Activated CD4-positive, alpha-beta memory T cell treated with anti-CD3 and anti-CD28 coated beads for 36 hours (primary cell): ENCODE measurements at regions not wholly inside any gene's neighbourhood (a gene's known extent, or its start where the extent isn't known, plus 50 kb on each side); places are given as distances from the start of the nearest gene placed in this dataset.

Source experiments
- CTCF ChIA-PET: fragments of 350-600 bp; sonication (Branson Sonifier 250); formaldehyde crosslinking; loops from one replicate; lab custom pipeline; 2021; ENCODE audit warnings: antibody characterized with exemption, inconsistent platforms; lab: Charles Lee
- POLR2A ChIA-PET: fragments of 350-600 bp; sonication (Branson Sonifier 250); formaldehyde crosslinking; loops from one replicate; lab custom pipeline; 2021; ENCODE audit warnings: antibody characterized with exemption; lab: Charles Lee
- DNase-seq: peaks from one replicate; pipeline ENCODE4 v3.0.0-alpha.2; 2020
- H3K27ac Mint-ChIP-seq: one replicate; pipeline ENCODE4 v1.8.0; 2021; ENCODE audit warnings: mixed read lengths
- H3K27me3 Mint-ChIP-seq: one replicate; pipeline ENCODE4 v1.8.0; 2021; ENCODE audit warnings: mixed read lengths
- H3K36me3 Mint-ChIP-seq: one replicate; pipeline ENCODE4 v1.8.0; 2021; ENCODE audit warnings: mixed read lengths
- H3K4me1 Mint-ChIP-seq: one replicate; pipeline ENCODE4 v1.8.0; 2021; ENCODE audit warnings: low read depth, mixed read lengths
- H3K4me3 Mint-ChIP-seq: one replicate; pipeline ENCODE4 v1.8.0; 2021; ENCODE audit warnings: mild to moderate bottlenecking, mixed read lengths
- H3K9me3 Mint-ChIP-seq: one replicate; pipeline ENCODE4 v1.8.0; 2021; ENCODE audit warnings: mixed read lengths
- intact Hi-C: fragments of 100-400 bp; cut with micrococcal nuclease; formaldehyde crosslinking; loops from one replicate; pipeline ENCODE4 v1.15.1; 2023

GRCh38 chr15:55015093-55015445 is 181.7 kb downstream of the RSL24D1 start:
- ChIA-PET POLR2A (no interaction called here), CTCF (no interaction called here)

GRCh38 chr15:55014391-55015092 is 182.2 kb downstream of the RSL24D1 start:
- intact Hi-C loops, result no loop called here
- ChIA-PET CTCF (no interaction called here), POLR2A (no interaction called here)
- no peak overlapping the region for H3K27ac Mint-ChIP-seq
- peaks cover 6% of the 10 kb centered on the region for H3K27me3 Mint-ChIP-seq
- no peaks in the 10 kb centered on the region for H3K9me3 Mint-ChIP-seq
- no peaks in the 10 kb centered on the region for H3K4me1 Mint-ChIP-seq
- no peak for DNase-seq
- H3K4me3 Mint-ChIP-seq, result no peak overlapping the region
- H3K36me3 Mint-ChIP-seq, result no peaks in the 10 kb centered on the region

More at GRCh38 chr15:55015093-55015445, 181.7 kb downstream of the RSL24D1 start:
- no peak for DNase-seq
- Mint-ChIP-seq H3K4me3 (no peak overlapping the region), H3K9me3 (no peaks in the 10 kb centered on the region), H3K27me3 (peaks cover 6% of the 10 kb centered on the region), H3K27ac (no peak overlapping the region), H3K36me3 (no peaks in the 10 kb centered on the region), H3K4me1 (no peaks in the 10 kb centered on the region)
- intact Hi-C loops, result no loop called here

GRCh38 chr15:55008421-55008820 is 188.3 kb downstream of the RSL24D1 start:
- H3K4me3 Mint-ChIP-seq, result no peak overlapping the region
- CTCF ChIA-PET, result no interaction called here
- no peaks in the 10 kb centered on the region for H3K27me3 Mint-ChIP-seq
- no peak for DNase-seq
- intact Hi-C loops, result no loop called here
- POLR2A ChIA-PET, result no interaction called here
- no peaks in the 10 kb centered on the region for H3K36me3 Mint-ChIP-seq
- H3K27ac Mint-ChIP-seq, result no peak overlapping the region
- no peaks in the 10 kb centered on the region for H3K9me3 Mint-ChIP-seq
- H3K4me1 Mint-ChIP-seq, result no peaks in the 10 kb centered on the region

- CTCF ChIA-PET, result no interaction called here
- no peaks in the 10 kb centered on the region for H3K9me3 Mint-ChIP-seq
Measured at GRCh38 chr15:55007561-55007960, 189.2 kb downstream of the RSL24D1 start.

GRCh38 chr15:55005679-55006078 is 191.1 kb downstream of the RSL24D1 start:
- Mint-ChIP-seq H3K27ac (no peak overlapping the region), H3K27me3 (no peaks in the 10 kb centered on the region), H3K4me1 (no peaks in the 10 kb centered on the region), H3K36me3 (no peaks in the 10 kb centered on the region), H3K9me3 (no peaks in the 10 kb centered on the region), H3K4me3 (no peak overlapping the region)
- CTCF ChIA-PET, result interaction anchor here (1.1 kb wide), 1 partner anchor 12 kb away, joined by 3 read pairs; no protein-coding TSS in a partner anchor
- DNase-seq, result no peak
- intact Hi-C loops, result no loop called here
- POLR2A ChIA-PET, result no interaction called here

More at GRCh38 chr15:55007561-55007960, 189.2 kb downstream of the RSL24D1 start:
- intact Hi-C loops, result no loop called here
- DNase-seq, result no peak
- Mint-ChIP-seq H3K27ac (no peak overlapping the region), H3K4me3 (no peak overlapping the region), H3K4me1 (no peaks in the 10 kb centered on the region), H3K36me3 (no peaks in the 10 kb centered on the region), H3K27me3 (no peaks in the 10 kb centered on the region)
- POLR2A ChIA-PET, result no interaction called here

- H3K36me3 Mint-ChIP-seq, result no peaks in the 10 kb centered on the region
- ChIA-PET POLR2A (no interaction called here), CTCF (no interaction called here)
- intact Hi-C loops, result no loop called here
- H3K27ac Mint-ChIP-seq, result no peak overlapping the region
- H3K27me3 Mint-ChIP-seq, result no peaks in the 10 kb centered on the region
- no peak overlapping the region for H3K4me3 Mint-ChIP-seq
- H3K9me3 Mint-ChIP-seq, result no peaks in the 10 kb centered on the region
- DNase-seq, result no peak
- no peaks in the 10 kb centered on the region for H3K4me1 Mint-ChIP-seq
Measured at GRCh38 chr15:55003965-55004873, 192.5 kb downstream of the RSL24D1 start.

GRCh38 chr15:54998661-54999060 is 198.1 kb downstream of the RSL24D1 start:
- intact Hi-C loops, result no loop called here
- no peaks in the 10 kb centered on the region for H3K27me3 Mint-ChIP-seq
- H3K27ac Mint-ChIP-seq, result no peak overlapping the region
- no peaks in the 10 kb centered on the region for H3K36me3 Mint-ChIP-seq
- CTCF ChIA-PET, result no interaction called here
- H3K4me3 Mint-ChIP-seq, result no peak overlapping the region
- POLR2A ChIA-PET, result no interaction called here
- no peaks in the 10 kb centered on the region for H3K4me1 Mint-ChIP-seq
- no peak for DNase-seq
- H3K9me3 Mint-ChIP-seq, result no peaks in the 10 kb centered on the region

- no peak overlapping the region for H3K4me3 Mint-ChIP-seq
- intact Hi-C loops, result no loop called here
- ChIA-PET POLR2A (no interaction called here), CTCF (no interaction called here)
- H3K36me3 Mint-ChIP-seq, result no peaks in the 10 kb centered on the region
- peaks cover 11% of the 10 kb centered on the region for H3K27me3 Mint-ChIP-seq
- H3K27ac Mint-ChIP-seq, result no peak overlapping the region
- no peak for DNase-seq
- peaks cover 3% of the 10 kb centered on the region for H3K9me3 Mint-ChIP-seq
- no peaks in the 10 kb centered on the region for H3K4me1 Mint-ChIP-seq
Measured at GRCh38 chr15:54990793-54991192, 205.9 kb downstream of the RSL24D1 start.

- H3K27ac Mint-ChIP-seq, result no peak overlapping the region
- ChIA-PET CTCF (no interaction called here), POLR2A (no interaction called here)
- H3K9me3 Mint-ChIP-seq, result peaks cover 3% of the 10 kb centered on the region
- H3K4me1 Mint-ChIP-seq, result no peaks in the 10 kb centered on the region
- intact Hi-C loops, result no loop called here
- H3K4me3 Mint-ChIP-seq, result no peak overlapping the region
- peaks cover 11% of the 10 kb centered on the region for H3K27me3 Mint-ChIP-seq
- no peak for DNase-seq
- H3K36me3 Mint-ChIP-seq, result no peaks in the 10 kb centered on the region
Measured at GRCh38 chr15:54987881-54988280, 208.9 kb downstream of the RSL24D1 start.

- DNase-seq, result no peak
- no peaks in the 10 kb centered on the region for H3K4me1 Mint-ChIP-seq
- no peak overlapping the region for H3K27ac Mint-ChIP-seq
- intact Hi-C loops, result no loop called here
- H3K4me3 Mint-ChIP-seq, result no peak overlapping the region
- H3K36me3 Mint-ChIP-seq, result no peaks in the 10 kb centered on the region
- peaks cover 4% of the 10 kb centered on the region for H3K27me3 Mint-ChIP-seq
- ChIA-PET POLR2A (no interaction called here), CTCF (no interaction called here)
- no peaks in the 10 kb centered on the region for H3K9me3 Mint-ChIP-seq
Measured at GRCh38 chr15:54979964-54980363, 216.8 kb downstream of the RSL24D1 start.

GRCh38 chr15:54962637-54963036 is 234.1 kb downstream of the RSL24D1 start:
- H3K27me3 Mint-ChIP-seq, result peaks cover 2% of the 10 kb centered on the region

GRCh38 chr15:54960266-54960665 is 236.5 kb downstream of the RSL24D1 start:
- Mint-ChIP-seq H3K27ac (no peak overlapping the region), H3K4me3 (no peak overlapping the region), H3K9me3 (peaks cover 6% of the 10 kb centered on the region), H3K36me3 (no peaks in the 10 kb centered on the region), H3K4me1 (no peaks in the 10 kb centered on the region), H3K27me3 (peaks cover 2% of the 10 kb centered on the region)
- CTCF ChIA-PET, result no interaction called here
- POLR2A ChIA-PET, result no interaction called here
- intact Hi-C loops, result no loop called here
- no peak for DNase-seq

More at GRCh38 chr15:54962637-54963036, 234.1 kb downstream of the RSL24D1 start:
- H3K36me3 Mint-ChIP-seq, result no peaks in the 10 kb centered on the region
- intact Hi-C loops, result no loop called here
- CTCF ChIA-PET, result no interaction called here
- H3K4me3 Mint-ChIP-seq, result no peak overlapping the region
- H3K9me3 Mint-ChIP-seq, result peaks cover 13% of the 10 kb centered on the region
- POLR2A ChIA-PET, result no interaction called here
- no peak for DNase-seq
- H3K27ac Mint-ChIP-seq, result no peak overlapping the region
- H3K4me1 Mint-ChIP-seq, result no peaks in the 10 kb centered on the region
